ENCODE measurements at regions not wholly inside any gene's neighbourhood (a gene's known extent, or its start where the extent isn't known, plus 50 kb on each side); places are given as distances from the start of the nearest gene placed in this dataset.

- ATAC-seq (no peak), DNase-seq (ENCODE audit: low read depth, low spot score) (no peak)
- TF ChIP-seq SIN3A (IDR thresholded peaks at IDR 0.05; ENCODE audit: borderline replicate concordance, insufficient read depth, low read depth, low read length) (no peak), POLR2AphosphoS5 (IDR thresholded peaks at IDR 0.05; ENCODE audit: low read depth, low read length) (no peak), TCF7L2 (IDR thresholded peaks at IDR 0.05; ENCODE audit: low read depth, low read length) (no peak), CTCF (IDR thresholded peaks at IDR 0.05) (no peak), REST (IDR thresholded peaks at IDR 0.05; ENCODE audit: insufficient read depth in 1 of 2, low read depth in 2 of 2, low read length in 1 of 2) (no peak)
- intact Hi-C loops (cut with micrococcal nuclease; ENCODE audit: unreplicated experiment): no loop called here
- Histone ChIP-seq H3K9me3 (ENCODE audit: control insufficient read depth, insufficient read depth, low read depth, low read length) (no peaks in the 10 kb centered on the region), H3K36me3 (ENCODE audit: control insufficient read depth, insufficient read depth, low read length) (no peaks in the 10 kb centered on the region), H3K27me3 (ENCODE audit: control insufficient read depth, insufficient read depth, low read length) (no peaks in the 10 kb centered on the region), H3K4me1 (ENCODE audit: control insufficient read depth, insufficient read depth, low read length) (no peaks in the 10 kb centered on the region), H3K4me3 (ENCODE audit: low read depth in 2 of 2, low read length in 2 of 2) (no peak overlapping the region), H3K27ac (ENCODE audit: low read length) (no peak overlapping the region)
- ChIA-PET CTCF (no interaction called here), POLR2A (no interaction called here)
- in situ Hi-C loops (cut with HindIII; ENCODE audit: low pct_unique_long_range_greater_than_20kb, low sequenced_read_pairs): no loop called here
- BruUV-seq (replicated peaks): no TSS peak
Measured at GRCh38 chr7:112619343-112619742, 138.6 kb downstream of the LSMEM1 start.

- TF ChIP-seq REST (IDR thresholded peaks at IDR 0.05; ENCODE audit: insufficient read depth in 1 of 2, low read depth in 2 of 2, low read length in 1 of 2): no peak
- Histone ChIP-seq H3K4me1 (ENCODE audit: control insufficient read depth, insufficient read depth, low read length) (no peaks in the 10 kb centered on the region), H3K27ac (ENCODE audit: low read length) (no peak overlapping the region), H3K9me3 (ENCODE audit: control insufficient read depth, insufficient read depth, low read depth, low read length) (no peaks in the 10 kb centered on the region), H3K4me3 (ENCODE audit: low read depth in 2 of 2, low read length in 2 of 2) (no peak overlapping the region), H3K36me3 (ENCODE audit: control insufficient read depth, insufficient read depth, low read length) (no peaks in the 10 kb centered on the region), H3K27me3 (ENCODE audit: control insufficient read depth, insufficient read depth, low read length) (no peaks in the 10 kb centered on the region)
- DNase-seq (ENCODE audit: low read depth, low spot score): no peak
- intact Hi-C loops (cut with micrococcal nuclease; ENCODE audit: unreplicated experiment) (no loop called here), in situ Hi-C loops (cut with HindIII; ENCODE audit: low pct_unique_long_range_greater_than_20kb, low sequenced_read_pairs) (no loop called here)
- ChIA-PET CTCF (no interaction called here), POLR2A (no interaction called here)
- no TSS peak for BruUV-seq (replicated peaks)
- no peak for ATAC-seq
Measured at GRCh38 chr7:112622159-112622715, 141.4 kb downstream of the LSMEM1 start.

Measured in Panc1 (cell line).